ENCODE measurements at regions not wholly inside any gene's neighbourhood (a gene's known extent, or its start where the extent isn't known, plus 50 kb on each side); places are given as distances from the start of the nearest gene placed in this dataset.
A peak's percentile ranks its signal among the peaks of the same experiment; 100 is the strongest.

DNA sequence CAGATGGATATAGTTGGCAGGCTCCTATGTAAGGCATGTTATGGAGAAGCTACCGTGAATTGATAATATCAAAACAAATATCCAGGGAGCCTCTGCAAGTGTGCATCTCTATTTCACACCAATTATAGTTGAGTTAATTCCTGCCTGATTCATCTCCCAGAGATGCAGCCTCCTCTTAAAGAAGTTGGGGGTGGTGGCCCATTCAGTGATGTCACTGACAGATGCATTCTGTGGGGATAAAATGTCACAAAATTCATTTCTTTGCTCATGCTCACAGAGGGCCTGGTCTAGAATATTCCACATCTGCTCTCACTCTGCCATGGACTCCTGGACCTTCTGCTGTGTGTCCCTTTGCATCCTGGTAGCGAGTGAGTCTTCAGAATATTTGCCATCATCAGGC, 189.1 kb upstream of the PRSS1 start:
- WGBS, result 65% methylated on average over 2 of the region's 2 CpGs
- Histone ChIP-seq H3K27me3 (replicated peaks; ENCODE audit: insufficient read depth) (no peaks in the 10 kb centered on the region), H3K4me1 (replicated peaks) (no peaks in the 10 kb centered on the region), H3K4me3 (no peak overlapping the region), H3K36me3 (no peaks in the 10 kb centered on the region), H3K27ac (no peak overlapping the region), H3K9me3 (no peaks in the 10 kb centered on the region)
- intact Hi-C loops (cut with DNase I), result no loop called here
- TF ChIP-seq POLR2A (IDR thresholded peaks at IDR 0.05) (no peak), POLR2AphosphoS5 (IDR thresholded peaks at IDR 0.05) (no peak), CTCF (IDR thresholded peaks at IDR 0.05) (no peak)
- no peak for DNase-seq (ENCODE audit: low spot score)

DNA sequence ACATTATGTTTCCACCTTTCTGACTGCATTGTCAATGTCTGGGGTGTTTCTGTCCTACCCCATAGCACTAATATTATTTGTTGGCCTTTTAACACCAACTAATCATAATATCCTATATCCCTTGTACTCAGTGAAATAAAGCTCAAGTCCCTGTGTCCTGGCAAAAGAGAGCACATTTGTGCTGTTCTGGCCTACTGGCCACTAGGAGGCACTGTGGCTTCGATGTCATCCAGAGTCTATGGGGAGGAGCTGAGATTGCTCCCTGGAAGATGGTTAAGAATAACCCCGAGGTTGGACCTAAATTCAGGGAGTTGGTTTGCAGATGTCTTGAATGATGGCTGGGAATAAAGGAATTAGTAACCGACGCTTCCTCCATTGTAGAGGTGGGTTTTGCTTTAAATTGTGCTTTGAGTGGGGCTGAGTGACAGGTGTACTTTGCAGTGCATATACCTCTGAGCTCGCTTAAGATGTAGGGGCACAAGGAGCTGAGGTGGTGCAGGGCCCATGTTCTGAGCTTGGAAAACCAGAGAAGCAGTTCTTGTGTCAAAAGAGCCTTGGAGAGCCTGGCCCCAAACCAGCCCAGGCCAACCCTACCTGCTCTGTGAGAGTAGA, 191.2 kb upstream of the PRSS1 start:
- H3K4me3 ChIP-seq, result no peak overlapping the region
- 40% methylated on average over 5 of the region's 5 CpGs for WGBS
- intact Hi-C loops (cut with DNase I), result no loop called here
- no peaks in the 10 kb centered on the region for H3K27me3 ChIP-seq (replicated peaks; ENCODE audit: insufficient read depth)
- H3K36me3 ChIP-seq, result no peaks in the 10 kb centered on the region
- no peak overlapping the region for H3K27ac ChIP-seq
- no peaks in the 10 kb centered on the region for H3K4me1 ChIP-seq (replicated peaks)
- no peak for TF ChIP-seq POLR2A (IDR thresholded peaks at IDR 0.05)
- TF ChIP-seq CTCF (IDR thresholded peaks at IDR 0.05), result peak in 2 of 4 experiments; percentile 33 to 43
- no peak for DNase-seq (ENCODE audit: low spot score)
- H3K9me3 ChIP-seq, result no peaks in the 10 kb centered on the region

GRCh38 chr7:142556740-142557139, 192.5 kb upstream of the PRSS1 start:
- Histone ChIP-seq H3K4me3 (no peak overlapping the region), H3K27ac (no peak overlapping the region), H3K9me3 (no peaks in the 10 kb centered on the region), H3K27me3 (replicated peaks; ENCODE audit: insufficient read depth) (no peaks in the 10 kb centered on the region), H3K4me1 (replicated peaks) (no peaks in the 10 kb centered on the region), H3K36me3 (no peaks in the 10 kb centered on the region)
- DNase-seq (ENCODE audit: low spot score), result peak; percentile 42
- intact Hi-C loops (cut with DNase I), result no loop called here
- TF ChIP-seq CTCF (IDR thresholded peaks at IDR 0.05) (peak in 1 of 4 experiments; percentile 34), POLR2AphosphoS5 (IDR thresholded peaks at IDR 0.05) (peak; percentile 32), POLR2A (IDR thresholded peaks at IDR 0.05) (no peak)
- 19% methylated on average over 5 of the region's 5 CpGs for WGBS

GRCh38 chr7:142554560-142555532, 194.4 kb upstream of the PRSS1 start:
- intact Hi-C loops (cut with DNase I), result no loop called here
- Histone ChIP-seq H3K4me1 (replicated peaks) (no peaks in the 10 kb centered on the region), H3K27ac (no peak overlapping the region), H3K36me3 (no peaks in the 10 kb centered on the region), H3K4me3 (no peak overlapping the region), H3K27me3 (replicated peaks; ENCODE audit: insufficient read depth) (no peaks in the 10 kb centered on the region), H3K9me3 (no peaks in the 10 kb centered on the region)
- no peak for DNase-seq (ENCODE audit: low spot score)
- TF ChIP-seq CTCF (IDR thresholded peaks at IDR 0.05) (no peak), POLR2A (IDR thresholded peaks at IDR 0.05) (no peak), POLR2AphosphoS5 (IDR thresholded peaks at IDR 0.05) (no peak)
- 73% methylated on average over 10 of the region's 10 CpGs for WGBS
